ENCODE measurements at regions not wholly inside any gene's neighbourhood (a gene's known extent, or its start where the extent isn't known, plus 50 kb on each side); places are given as distances from the start of the nearest gene placed in this dataset.

- Histone ChIP-seq H3K4me3 (ENCODE audit: extremely low read depth in 1 of 4, insufficient read depth in 2 of 4, low read depth in 3 of 4, low read length in 4 of 4) (no peak overlapping the region), H3K4me2 (ENCODE audit: insufficient read depth in 1 of 2, low read depth in 2 of 2, low read length in 2 of 2) (no peak overlapping the region), H2BK12ac (ENCODE audit: low read depth, low read length) (no peak overlapping the region), H4K8ac (ENCODE audit: extremely low read depth, insufficient read depth, low read length) (no peak overlapping the region), H3K4ac (replicated peaks; ENCODE audit: insufficient read length, low read depth, low read length) (no peak overlapping the region), H2AFZ (ENCODE audit: low read length) (no peak overlapping the region; the same call in 1 of the 2 replicates), H3K23me2 (ENCODE audit: low read depth, low read length) (no peaks in the 10 kb centered on the region), H3K14ac (ENCODE audit: insufficient read length) (no peak overlapping the region), H3K79me1 (ENCODE audit: low read depth, low read length) (no peaks in the 10 kb centered on the region), H3K79me2 (ENCODE audit: control insufficient read depth in 1 of 2, insufficient read depth in 2 of 2, low read length in 2 of 2) (no peaks in the 10 kb centered on the region), H3K36me3 (ENCODE audit: control insufficient read depth in 2 of 4, insufficient read depth in 4 of 4, low read length in 3 of 4) (no peaks in the 10 kb centered on the region), H3K56ac (replicated peaks; ENCODE audit: insufficient read length, low read depth, low read length) (no peak overlapping the region), H3K4me1 (replicated peaks in 1 of 4; ENCODE audit: control insufficient read depth in 3 of 4, insufficient read depth in 4 of 4, low read length in 3 of 4) (peaks cover 0 to 5% (median 2%) of the 10 kb centered on the region in 4 experiments; a peak in 4 of 7 replicates), H3K9ac (replicated peaks in 1 of 4; ENCODE audit: extremely low read depth in 1 of 4, low read depth in 3 of 4, low read length in 3 of 4) (no peak overlapping the region), H3K27me3 (replicated peaks in 1 of 4; ENCODE audit: control insufficient read depth in 3 of 4, extremely low read depth in 1 of 4, insufficient read depth in 3 of 4, low read length in 3 of 4) (no peaks in the 10 kb centered on the region), H3K23ac (ENCODE audit: insufficient read length) (no peak overlapping the region), H3K18ac (ENCODE audit: extremely low read depth, low read length) (no peak overlapping the region), H3K9me3 (ENCODE audit: insufficient read depth in 2 of 2, low read depth in 1 of 2, low read length in 1 of 2) (no peaks in the 10 kb centered on the region), H2AK5ac (ENCODE audit: low read depth, low read length) (no peak overlapping the region), H2BK15ac (ENCODE audit: low read length) (no peak overlapping the region), H4K5ac (ENCODE audit: insufficient read length, low read depth, low read length) (no peak overlapping the region), H2BK120ac (replicated peaks; ENCODE audit: low read depth, low read length) (no peak overlapping the region), H3K27ac (ENCODE audit: low read depth, low read length) (no peak overlapping the region), H2BK20ac (ENCODE audit: low read length) (no peak overlapping the region), H4K20me1 (replicated peaks in 1 of 2; ENCODE audit: control insufficient read depth in 1 of 2, insufficient read depth in 2 of 2, low read length in 2 of 2) (no peaks in the 10 kb centered on the region), H2BK5ac (ENCODE audit: low read depth, low read length) (no peak overlapping the region), H4K91ac (replicated peaks; ENCODE audit: insufficient read length, low read length) (no peak overlapping the region)
- DNase-seq (ENCODE audit: low read depth in 1 of 2, low spot score in 2 of 2) (no peak), FAIRE-seq (no peak)
- 88% methylated on average over 3 of the region's 3 CpGs; no CpG with 5 or more reads in 1 of the 2 experiments for WGBS, 2 experiments (ENCODE audit: extremely low coverage in 1 of 2, insufficient coverage in 1 of 2, insufficient read length in 1 of 2, insufficient replicate concordance in 2 of 2, low coverage in 1 of 2, low lambda C conversion rate in 2 of 2, missing lambda C conversion rate in 1 of 2)
- CTCF ChIA-PET (ENCODE audit: partially characterized antibody): no interaction called here
- POLR2A ChIA-PET (ENCODE audit: partially characterized antibody): no interaction called here
- TF ChIP-seq POU5F1 (IDR thresholded peaks at IDR 0.05; ENCODE audit: low read depth, low read length) (no peak), GTF2F1 (IDR thresholded peaks at IDR 0.05; ENCODE audit: borderline replicate concordance, low read depth, low read length) (no peak), CHD1 (IDR thresholded peaks at IDR 0.05; ENCODE audit: low read depth, low read length) (no peak), TAF7 (optimal IDR thresholded peaks at IDR 0.05; ENCODE audit: borderline replicate concordance, low read depth, low read length) (no peak), HDAC2 (IDR thresholded peaks at IDR 0.05; ENCODE audit: borderline replicate concordance in 1 of 2, low read depth in 2 of 2, low read length in 2 of 2) (no peak), CREB1 (IDR thresholded peaks at IDR 0.05) (no peak), CBX8 (IDR thresholded peaks at IDR 0.05; ENCODE audit: borderline replicate concordance, low read depth, low read length) (no peak), USF2 (IDR thresholded peaks at IDR 0.05; ENCODE audit: low read length) (no peak), JUN (IDR thresholded peaks at IDR 0.05; ENCODE audit: low read depth, low read length) (no peak), E2F6 (IDR thresholded peaks at IDR 0.05) (no peak), RBBP5 (IDR thresholded peaks at IDR 0.05; ENCODE audit: borderline replicate concordance, low read depth, low read length) (no peak), HDAC6 (IDR thresholded peaks at IDR 0.05; ENCODE audit: low read depth, low read length) (no peak), MAFK (IDR thresholded peaks at IDR 0.05; ENCODE audit: low read depth, low read length) (no peak)
Observed at GRCh38 chr16:65583498-65583897, 461.6 kb upstream of the CDH11 start.

Measured in H1 (cell line).